Parathyroid adenoma (tissue), 2 donors: ENCODE measurements at regions not wholly inside any gene's neighbourhood (a gene's known extent, or its start where the extent isn't known, plus 50 kb on each side); places are given as distances from the start of the nearest gene placed in this dataset.

Source experiments
- H2AFZ ChIP-seq: fragments of 300-600 bp; sonication (generic); one replicate; pipeline ENCODE4 v1.7.0; 2017; ENCODE audit warnings: antibody characterized with exemption, mild to moderate bottlenecking
- H3K27ac ChIP-seq: fragments of 300-600 bp; sonication (generic); one replicate; pipeline ENCODE4 v1.7.0; 2017
- H3K27me3 ChIP-seq: fragments of 300-600 bp; sonication (generic); one replicate; pipeline ENCODE4 v1.7.0; 2017; ENCODE audit warnings: low read length; ENCODE audit not compliant: control insufficient read depth, insufficient read depth
- H3K36me3 ChIP-seq: fragments of 300-600 bp; sonication (generic); one replicate; pipeline ENCODE4 v1.7.0; 2017; ENCODE audit warnings: low read length; ENCODE audit not compliant: control insufficient read depth, insufficient read depth
- H3K4me1 ChIP-seq: fragments of 300-600 bp; sonication (generic); one replicate; pipeline ENCODE4 v1.7.0; 2017; ENCODE audit warnings: control low read depth
- H3K4me2 ChIP-seq: fragments of 300-600 bp; sonication (generic); one replicate; pipeline ENCODE4 v1.7.0; 2017; ENCODE audit warnings: low read length
- H3K4me3 ChIP-seq: fragments of 300-600 bp; sonication (generic); one replicate; pipeline ENCODE4 v1.7.0; 2017; ENCODE audit warnings: low read depth, low read length
- H3K79me2 ChIP-seq: fragments of 300-600 bp; sonication (generic); one replicate; pipeline ENCODE4 v1.7.0; 2017; ENCODE audit warnings: control low read depth
- H3K9ac ChIP-seq: fragments of 300-600 bp; sonication (generic); one replicate; pipeline ENCODE4 v1.7.0; 2017; ENCODE audit warnings: mild to moderate bottlenecking
- H3K9me3 ChIP-seq: fragments of 300-600 bp; sonication (generic); one replicate; pipeline ENCODE4 v1.7.0; 2017; ENCODE audit warnings: low read length; ENCODE audit not compliant: control insufficient read depth
- CTCF ChIP-seq: fragments of 300-600 bp; sonication (generic); IDR thresholded peaks from one replicate; pipeline ENCODE4 v1.7.0; 2017; ENCODE audit warnings: antibody characterized with exemption, mild to moderate bottlenecking
- donor health status: primary hyperparathyroidism.

GRCh38 chr2:120539937-120540718 lies 194.2 kb downstream of the INHBB start:
- no peak overlapping the region for H3K4me3 ChIP-seq
- H2AFZ ChIP-seq, result no peak overlapping the region
- no peaks in the 10 kb centered on the region for H3K27me3 ChIP-seq
- no peaks in the 10 kb centered on the region for H3K9me3 ChIP-seq
- no peak overlapping the region for H3K4me2 ChIP-seq
- H3K36me3 ChIP-seq, result no peaks in the 10 kb centered on the region
- no peaks in the 10 kb centered on the region for H3K4me1 ChIP-seq
- no peak overlapping the region for H3K27ac ChIP-seq
- no peak for TF ChIP-seq CTCF
- H3K79me2 ChIP-seq, result no peaks in the 10 kb centered on the region
- no peak overlapping the region for H3K9ac ChIP-seq

- no peaks in the 10 kb centered on the region for H3K27me3 ChIP-seq
- H3K4me3 ChIP-seq, result no peak overlapping the region
- H3K4me2 ChIP-seq, result no peak overlapping the region
- H3K4me1 ChIP-seq, result no peaks in the 10 kb centered on the region
- TF ChIP-seq CTCF, result no peak
- no peak overlapping the region for H2AFZ ChIP-seq
- H3K27ac ChIP-seq, result no peak overlapping the region
- no peak overlapping the region for H3K9ac ChIP-seq
- no peaks in the 10 kb centered on the region for H3K9me3 ChIP-seq
- no peaks in the 10 kb centered on the region for H3K79me2 ChIP-seq
- H3K36me3 ChIP-seq, result no peaks in the 10 kb centered on the region
These were observed 194.7 kb upstream of the GLI2 start for GRCh38 chr2:120540719-120541552.

GRCh38 chr2:120541553-120541932 lies 194.1 kb upstream of the GLI2 start:
- H3K4me1 ChIP-seq, result no peaks in the 10 kb centered on the region

GRCh38 chr2:120541972-120542670 lies 193.5 kb upstream of the GLI2 start:
- Histone ChIP-seq H2AFZ (no peak overlapping the region), H3K36me3 (no peaks in the 10 kb centered on the region), H3K79me2 (no peaks in the 10 kb centered on the region), H3K4me1 (no peaks in the 10 kb centered on the region), H3K9me3 (no peaks in the 10 kb centered on the region), H3K4me3 (no peak overlapping the region), H3K4me2 (no peak overlapping the region), H3K9ac (no peak overlapping the region), H3K27ac (no peak overlapping the region), H3K27me3 (no peaks in the 10 kb centered on the region)
- no peak for TF ChIP-seq CTCF

More at GRCh38 chr2:120541553-120541932, 194.1 kb upstream of the GLI2 start:
- H3K9me3 ChIP-seq, result no peaks in the 10 kb centered on the region
- H3K4me2 ChIP-seq, result no peak overlapping the region
- no peak for TF ChIP-seq CTCF
- H3K9ac ChIP-seq, result no peak overlapping the region
- no peaks in the 10 kb centered on the region for H3K79me2 ChIP-seq
- no peak overlapping the region for H2AFZ ChIP-seq
- H3K4me3 ChIP-seq, result no peak overlapping the region
- no peak overlapping the region for H3K27ac ChIP-seq
- H3K27me3 ChIP-seq, result no peaks in the 10 kb centered on the region
- no peaks in the 10 kb centered on the region for H3K36me3 ChIP-seq
